Kasumi-1 (cell line): ENCODE measurements at regions not wholly inside any gene's neighbourhood (a gene's known extent, or its start where the extent isn't known, plus 50 kb on each side); places are given as distances from the start of the nearest gene placed in this dataset.

Experiments
- DNase-seq, 2 experiments: peaks; one replicate each; lab custom pipeline; 2025; lab: John Stamatoyannopoulos, UW

DNA sequence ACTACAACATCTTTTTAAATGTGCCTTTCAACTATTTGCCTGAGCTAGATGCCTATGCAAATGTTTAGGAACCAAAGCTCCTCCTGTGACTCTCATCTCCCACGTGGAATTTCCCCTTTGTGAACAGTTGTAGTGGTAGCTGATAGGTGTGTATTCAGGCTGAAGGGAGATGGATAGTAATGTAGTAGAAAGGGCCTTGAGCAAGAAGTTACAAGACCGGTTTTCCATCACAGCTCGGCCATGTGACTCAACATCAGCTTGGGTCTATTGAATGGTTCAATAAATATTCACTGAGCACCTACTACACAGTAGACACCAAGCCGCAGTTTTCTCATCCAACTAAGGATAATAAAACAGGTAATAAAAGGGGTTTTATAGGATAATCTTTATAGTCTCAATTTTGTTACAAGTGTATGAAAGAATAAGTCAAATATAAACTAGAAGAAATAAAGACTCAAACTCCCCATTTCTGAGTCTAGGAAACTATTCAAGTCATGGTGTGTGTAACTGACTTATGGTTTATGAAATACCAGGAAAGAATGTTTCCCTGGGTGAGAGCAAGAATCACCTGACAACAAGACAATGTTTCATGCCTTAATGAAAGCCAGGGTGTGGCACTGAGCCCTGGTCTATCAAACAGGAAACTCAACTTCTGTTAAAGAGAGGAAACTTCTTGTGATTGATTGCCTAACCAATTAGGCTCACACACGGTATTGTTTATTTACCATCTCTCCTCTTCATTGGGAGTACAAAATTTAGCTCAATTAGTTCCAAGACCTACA, 187.1 kb upstream of the SPEF2 start:
- DNase-seq: no peak

DNA sequence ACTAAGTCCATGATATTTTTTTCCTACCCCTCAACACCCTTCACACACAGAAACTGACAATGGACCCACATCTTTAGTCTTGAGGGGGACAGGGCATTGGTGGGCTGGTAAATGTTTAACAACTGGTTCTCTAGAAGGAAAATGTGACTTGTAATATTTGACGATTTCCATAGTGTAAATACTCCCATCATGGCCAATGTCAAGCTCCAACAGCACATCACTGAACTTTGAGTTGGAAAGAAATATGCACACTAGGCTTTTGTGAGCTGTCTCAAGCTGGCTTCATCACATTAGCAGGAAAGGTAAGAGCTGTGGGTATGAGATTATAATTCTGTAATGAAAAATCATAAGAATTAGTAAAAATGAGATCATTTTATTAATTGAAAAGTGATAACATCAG, 189.9 kb upstream of the PRLR start:
- no peak for DNase-seq

DNA sequence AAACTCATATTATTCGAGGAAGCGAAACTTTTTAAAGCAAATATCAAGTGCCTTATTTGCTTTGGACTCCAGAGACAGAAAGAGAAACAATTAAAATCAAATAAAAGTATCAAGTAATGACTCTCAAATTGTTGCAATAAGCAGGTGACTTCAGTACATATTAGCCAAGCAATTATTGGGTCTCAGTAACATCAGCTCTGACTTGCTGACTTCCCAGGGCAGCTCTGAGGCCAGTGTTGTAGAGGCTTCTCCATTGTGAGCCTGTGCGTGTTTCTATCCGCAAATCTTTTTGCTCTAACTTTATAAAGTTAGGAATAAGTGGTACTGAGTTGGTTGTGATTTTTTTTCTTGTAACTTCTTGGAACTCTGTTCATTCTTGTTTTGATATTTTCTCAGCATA, 186.8 kb upstream of the PRLR start:
- DNase-seq: no peak

DNA sequence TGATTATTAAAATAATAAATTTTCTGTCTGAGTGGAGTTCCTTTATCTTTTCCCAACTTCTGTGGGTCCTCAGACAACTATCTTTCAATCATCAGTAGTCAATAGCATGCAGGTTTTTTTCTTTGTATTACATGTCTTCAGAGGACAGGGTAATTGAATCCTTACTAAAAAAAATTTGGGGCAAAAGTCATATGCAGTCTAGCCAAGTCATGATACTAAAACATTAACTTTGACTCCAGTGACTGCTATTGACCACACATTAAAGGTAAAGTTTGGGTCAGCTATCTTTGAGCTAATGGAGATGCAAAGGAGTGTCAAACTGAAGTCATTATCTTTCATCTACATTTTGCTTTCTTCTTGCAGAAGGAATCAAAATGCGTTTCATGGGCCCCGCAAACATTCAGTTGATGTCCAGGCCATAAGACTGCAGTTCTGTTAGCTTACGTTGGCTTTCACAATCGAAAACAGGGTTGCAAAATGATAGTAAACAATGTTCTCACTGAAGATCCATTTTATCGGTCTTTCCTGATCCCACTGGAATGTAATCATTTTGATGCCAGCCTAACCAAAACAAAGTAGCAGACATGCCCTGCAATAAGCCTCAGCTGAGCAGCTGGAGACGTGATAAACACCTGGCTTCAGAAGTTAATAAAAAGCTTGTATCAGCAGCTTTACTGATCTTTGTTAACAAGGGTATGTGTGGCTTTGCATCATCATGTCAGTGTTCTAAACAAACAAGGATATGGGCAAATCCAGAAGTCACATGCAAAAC, 186.1 kb upstream of the PRLR start:
- no peak for DNase-seq

DNA sequence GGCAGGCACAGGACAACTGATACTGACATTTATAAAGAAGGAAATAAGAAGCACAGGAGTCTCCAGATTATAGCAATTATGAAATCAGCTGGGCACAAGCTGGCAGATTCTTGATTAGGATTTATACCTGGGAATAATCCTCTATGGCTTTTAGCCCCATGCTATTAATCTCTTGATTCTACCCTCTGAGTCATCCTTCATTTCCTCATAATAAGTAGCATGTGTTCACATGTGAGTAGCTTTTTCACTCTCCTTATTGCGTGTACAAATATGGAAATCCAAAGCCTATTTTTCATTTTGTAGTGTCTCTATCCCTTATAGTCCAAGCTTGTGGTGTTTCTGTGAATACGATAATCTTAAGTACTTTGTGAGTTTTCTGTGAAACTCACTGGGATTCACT, 185.0 kb upstream of the PRLR start:
- no peak for DNase-seq

DNA sequence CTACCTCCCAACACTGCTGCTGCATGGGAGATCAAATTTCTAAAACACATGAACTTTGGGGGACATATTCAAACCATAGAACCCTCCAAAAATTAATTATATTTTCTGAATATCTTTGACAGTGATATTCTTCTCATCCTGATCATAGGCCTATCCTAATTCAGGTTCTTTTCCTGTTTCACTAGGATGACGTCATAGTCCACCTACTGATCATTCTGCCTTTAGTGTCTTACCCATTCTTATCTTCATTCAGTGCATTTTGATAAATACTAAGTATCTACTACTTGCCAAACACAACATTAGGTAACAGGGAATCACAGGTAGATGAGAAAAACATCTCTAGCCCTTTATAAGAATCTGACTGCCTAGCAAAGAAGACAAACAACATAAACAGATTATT, 179.1 kb upstream of the PRLR start:
- DNase-seq: no peak

DNA sequence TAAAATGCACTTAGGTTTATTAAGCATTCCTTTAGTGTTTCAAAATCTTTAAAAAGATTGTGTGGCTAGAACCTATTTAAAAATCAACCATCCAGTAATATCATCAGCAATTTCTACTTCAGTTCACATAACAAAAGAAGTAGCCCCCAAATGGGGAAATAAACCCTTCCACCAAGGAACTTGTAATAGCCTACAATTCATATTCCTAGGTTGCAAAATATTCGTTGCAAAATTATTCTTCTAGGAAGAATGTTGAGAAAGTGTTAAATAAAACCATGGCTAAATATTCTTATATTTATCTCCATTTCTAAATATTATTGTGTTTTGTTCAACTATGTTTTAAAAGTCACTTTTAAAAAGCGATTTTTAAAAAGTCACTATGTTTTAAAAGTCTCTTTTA, 177.9 kb upstream of the PRLR start:
- no peak for DNase-seq

DNA sequence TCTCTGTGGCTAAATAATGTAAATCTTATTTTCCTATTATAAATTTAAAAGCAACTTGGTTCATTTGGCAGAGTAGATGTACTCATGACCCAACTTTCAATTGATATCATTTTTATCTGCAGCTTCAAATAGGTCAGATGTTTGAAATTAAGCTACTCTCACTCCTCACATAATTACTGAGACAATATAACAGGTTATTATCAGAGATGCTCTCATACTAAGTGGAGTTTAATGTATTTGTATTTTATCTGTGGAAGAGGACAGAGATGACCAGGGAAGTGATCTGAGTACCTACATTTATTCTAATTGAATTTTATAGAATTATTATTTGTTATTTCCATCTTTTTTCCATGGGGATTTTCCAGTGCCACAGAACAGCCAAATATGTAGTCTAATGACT, 177.4 kb upstream of the PRLR start:
- DNase-seq: no peak

DNA sequence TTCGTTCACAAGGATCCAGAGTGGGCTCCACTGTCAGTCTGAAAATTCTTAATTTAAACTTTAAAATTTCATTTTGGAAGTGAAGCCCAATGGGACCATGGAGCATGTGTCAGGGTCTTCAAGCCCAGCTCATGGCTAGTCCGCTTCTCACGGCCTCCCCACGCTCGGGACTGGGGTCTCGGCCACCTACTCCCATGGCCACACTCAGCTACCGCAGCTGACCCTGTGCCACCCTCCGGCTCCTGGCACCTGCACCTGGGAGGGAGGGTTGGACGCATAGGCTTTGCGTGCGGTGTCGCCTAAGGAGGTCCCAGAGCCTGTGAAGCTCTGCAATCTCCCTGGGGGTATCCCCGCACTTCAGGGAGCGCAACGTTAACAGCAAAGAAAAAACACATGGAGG, 175.7 kb upstream of the PRLR start:
- no peak for DNase-seq

DNA sequence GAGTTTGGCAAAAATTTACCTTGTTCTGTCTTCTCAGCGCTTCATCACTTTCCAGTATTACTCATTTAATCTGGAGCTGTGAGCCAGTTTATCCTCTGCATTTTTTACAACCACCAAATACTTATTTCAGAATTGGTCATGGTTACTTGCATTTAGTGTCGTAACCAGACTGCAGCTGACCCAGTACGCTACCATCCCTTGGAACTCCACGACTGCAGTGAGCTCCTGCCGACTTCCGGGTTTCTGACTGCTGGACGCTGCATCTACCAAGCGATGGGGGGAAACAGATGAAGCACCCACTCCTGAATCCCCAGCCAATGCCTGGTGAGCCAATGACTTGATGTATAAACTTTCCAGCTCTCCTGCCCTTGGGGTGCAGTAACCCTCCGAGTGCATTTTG, 174.4 kb upstream of the PRLR start:
- no peak for DNase-seq

DNA sequence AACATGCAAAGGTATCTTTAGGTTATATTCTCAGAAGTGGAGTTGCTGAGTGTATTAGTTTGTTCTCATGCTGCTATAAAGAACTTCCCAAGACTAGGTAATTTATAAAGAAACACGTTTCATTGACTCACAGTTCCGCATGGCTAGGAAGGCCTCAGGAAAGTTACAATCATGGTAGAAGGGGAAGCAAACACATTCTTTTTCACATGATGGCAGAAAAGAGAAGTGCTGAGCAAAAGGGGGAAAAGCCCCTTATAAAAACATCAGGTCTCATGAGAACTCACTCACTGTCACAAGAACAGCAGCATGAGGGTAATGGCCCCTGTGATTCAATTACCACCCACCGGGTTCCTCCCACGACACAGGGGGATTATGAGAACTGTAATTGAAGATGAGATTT, 163.6 kb upstream of the PRLR start:
- DNase-seq: no peak

DNA sequence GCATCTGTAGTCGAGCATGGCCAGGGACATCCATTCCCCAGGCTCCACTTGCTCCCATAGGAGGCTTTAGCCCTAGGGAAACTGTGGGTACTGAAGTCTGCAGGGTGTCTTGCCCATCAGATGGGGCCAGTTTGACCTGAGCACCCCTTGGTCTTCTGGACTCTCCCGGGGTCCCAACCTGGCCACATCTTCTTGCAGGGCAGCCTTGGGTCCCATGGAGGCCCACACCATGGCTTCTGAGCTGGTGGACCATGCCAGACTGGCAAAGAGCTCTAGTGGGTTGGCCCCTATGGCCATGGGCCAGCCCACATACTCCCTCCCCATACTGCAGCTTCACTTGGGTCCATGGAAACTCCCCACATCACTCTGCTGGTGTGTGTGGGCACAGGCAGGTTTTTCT, 154.4 kb upstream of the PRLR start:
- no peak for DNase-seq

DNA sequence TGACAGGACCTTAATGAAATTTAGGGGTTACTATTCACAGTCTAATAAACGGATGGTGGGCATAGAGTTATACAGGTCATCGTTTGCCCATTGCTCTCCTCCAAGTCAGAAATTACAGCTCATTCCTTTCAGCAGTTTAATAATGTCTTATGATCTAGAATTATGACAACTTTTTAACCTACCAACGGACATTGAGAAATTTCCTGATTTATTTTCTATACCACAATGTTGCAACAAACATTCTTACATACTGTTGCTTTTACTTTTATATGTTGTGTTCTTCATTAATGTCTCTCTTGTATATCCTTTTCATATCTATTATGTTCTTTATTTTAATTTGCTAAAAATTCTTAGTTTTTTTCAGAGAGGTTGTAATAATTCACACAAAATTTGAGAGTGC, 152.8 kb upstream of the PRLR start:
- DNase-seq: no peak

DNA sequence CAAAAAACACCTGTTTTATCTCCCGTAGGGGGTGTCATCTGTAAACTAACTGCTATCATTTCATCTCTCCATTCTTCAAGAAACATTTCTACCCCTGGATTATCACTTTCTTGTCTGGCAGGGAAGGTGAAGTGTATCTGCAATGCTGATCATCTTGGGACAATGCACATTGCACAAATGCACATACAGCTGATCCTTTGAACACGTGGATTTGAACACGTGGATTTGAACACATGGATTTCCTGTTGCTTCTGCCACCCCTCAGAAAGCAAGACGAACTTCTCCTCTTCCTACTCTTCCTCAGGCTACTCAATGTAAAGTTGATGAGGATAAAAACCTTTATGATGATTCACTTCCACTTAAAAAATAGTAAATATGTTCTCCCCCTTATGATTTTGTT, 147.4 kb upstream of the PRLR start:
- no peak for DNase-seq

DNA sequence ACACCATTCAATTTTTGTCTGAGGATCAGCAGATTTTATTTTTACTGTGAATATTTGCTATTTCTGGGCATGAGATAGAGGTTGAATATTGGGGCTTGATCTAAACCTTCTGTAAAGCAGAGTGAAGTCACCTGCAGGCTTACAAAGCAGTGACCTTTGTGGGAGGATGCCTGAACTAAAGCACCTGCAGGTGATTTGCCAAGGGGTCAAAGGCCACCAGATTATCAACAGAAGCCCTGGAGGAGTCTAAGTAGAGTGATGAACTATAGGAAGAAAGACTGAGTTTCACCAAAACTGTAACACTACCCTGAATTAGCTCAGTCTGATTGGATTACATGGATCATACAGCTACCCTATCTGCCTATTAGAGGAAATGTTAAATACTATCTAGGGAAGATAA, 144.3 kb upstream of the PRLR start:
- DNase-seq: no peak

DNA sequence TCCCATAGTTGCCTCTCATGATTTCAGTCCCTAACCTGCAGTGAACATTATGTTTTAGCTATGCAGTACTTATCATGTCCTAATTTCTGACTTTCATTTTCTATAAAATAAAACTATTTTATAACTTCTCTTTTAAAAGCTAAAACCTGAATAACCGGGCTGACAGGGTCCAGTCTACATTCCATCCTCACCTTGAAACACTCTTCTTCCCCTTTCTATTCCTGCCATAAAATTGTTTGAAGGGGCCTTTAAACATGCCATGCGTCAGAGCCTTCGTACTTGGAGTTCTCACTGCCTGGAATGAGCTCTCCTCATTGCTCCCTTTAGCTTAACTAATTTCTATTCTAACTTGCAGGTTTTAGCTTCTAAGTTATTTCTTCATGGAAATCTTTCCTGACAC, 143.0 kb upstream of the PRLR start:
- no peak for DNase-seq

DNA sequence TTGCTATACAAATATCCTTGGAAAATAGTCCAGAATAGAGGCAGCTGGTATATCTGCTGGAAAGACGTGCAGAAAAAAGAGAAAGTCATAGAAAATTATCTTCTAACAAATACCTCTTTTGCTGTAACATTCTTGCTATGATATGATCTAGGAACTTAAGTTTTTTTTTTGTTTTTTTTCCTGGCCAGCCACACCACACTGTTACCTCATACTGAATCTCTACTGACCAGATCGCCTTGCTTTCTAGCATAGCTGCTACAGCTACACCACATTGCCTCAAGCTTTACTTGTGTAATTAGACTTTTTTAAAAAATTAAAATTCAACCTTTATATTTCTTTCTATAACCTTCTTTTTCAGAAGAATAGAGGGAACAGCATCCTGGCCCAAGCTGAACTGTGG, 142.2 kb upstream of the PRLR start:
- no peak for DNase-seq

DNA sequence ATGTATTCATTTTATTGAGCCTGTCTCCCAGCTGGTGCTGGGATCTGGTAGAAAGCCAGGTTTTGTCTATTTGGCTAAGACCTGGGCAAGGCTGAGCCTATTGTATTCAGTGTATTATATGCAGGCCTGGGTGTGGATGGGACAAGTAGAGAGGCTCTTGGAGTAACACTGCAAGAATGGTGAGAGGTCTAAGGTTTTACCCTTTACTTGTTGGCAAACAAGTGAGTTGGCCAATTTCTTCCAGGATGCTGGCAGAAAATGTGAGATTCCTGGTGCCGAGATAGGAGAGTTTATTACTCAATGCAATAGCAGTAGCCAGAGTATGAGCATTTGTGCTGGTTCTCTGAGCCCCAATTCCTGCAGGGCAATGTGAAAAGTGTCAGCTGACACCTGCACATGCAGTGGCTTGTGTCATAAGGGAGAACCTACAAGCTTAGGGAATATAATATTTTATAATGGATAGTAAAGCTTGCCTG, 141.7 kb upstream of the PRLR start:
- no peak for DNase-seq

DNA sequence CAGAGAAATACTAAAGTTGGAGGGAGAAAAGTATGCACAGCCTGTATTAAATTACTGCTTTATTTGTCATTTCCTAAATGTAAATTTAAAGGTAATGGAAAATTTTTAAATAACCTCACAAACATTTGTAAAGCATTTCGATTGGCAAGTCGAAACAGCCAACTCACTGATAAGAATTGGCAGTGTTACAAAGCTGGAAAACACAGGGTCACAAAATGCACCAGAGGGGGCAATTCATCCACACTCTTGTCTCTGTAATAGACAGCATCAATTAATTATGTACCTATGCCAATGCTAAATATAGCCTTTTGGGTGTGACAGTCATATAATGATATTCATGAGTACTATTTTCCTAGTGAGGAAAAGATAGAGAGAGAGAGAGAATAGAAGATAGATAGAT, 140.6 kb upstream of the PRLR start:
- DNase-seq: no peak

DNA sequence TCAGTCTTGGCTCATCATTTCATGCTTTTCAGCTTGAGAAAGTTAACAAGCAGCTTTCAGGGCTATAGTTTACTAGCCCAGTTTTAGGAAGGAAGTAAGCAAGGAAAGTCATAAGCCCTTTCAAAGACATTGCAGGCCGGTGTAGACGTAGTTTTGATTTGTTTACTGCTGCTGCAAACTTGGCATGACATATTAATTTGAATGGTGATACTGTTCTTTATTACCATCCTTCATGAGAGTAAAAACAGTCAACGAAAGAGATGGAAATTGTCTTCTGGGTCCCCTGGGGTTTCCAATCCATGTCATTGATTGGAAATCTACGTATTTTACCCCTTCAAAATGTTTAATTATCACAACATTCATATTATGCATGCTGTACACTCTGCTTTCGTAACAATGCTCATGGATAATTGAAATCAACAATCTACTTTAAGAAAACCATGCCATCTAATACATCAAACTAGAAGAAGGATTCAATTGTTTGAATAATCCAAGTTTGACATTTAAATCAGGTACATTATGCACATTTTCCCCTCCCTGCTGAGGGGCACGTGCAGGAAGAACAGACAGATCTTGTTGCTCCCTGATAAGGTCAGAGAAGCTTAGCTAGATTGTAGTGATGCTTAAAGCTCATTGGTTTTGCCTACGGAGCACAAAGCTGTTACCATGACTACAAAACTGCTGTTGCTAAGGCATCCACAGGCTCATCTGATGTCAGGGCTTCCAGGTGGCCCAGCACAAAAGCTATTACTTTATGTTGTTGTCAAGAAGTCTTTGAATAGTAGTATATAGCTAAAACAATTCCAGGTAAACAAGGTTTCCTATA, 139.9 kb upstream of the PRLR start:
- DNase-seq: no peak

DNA sequence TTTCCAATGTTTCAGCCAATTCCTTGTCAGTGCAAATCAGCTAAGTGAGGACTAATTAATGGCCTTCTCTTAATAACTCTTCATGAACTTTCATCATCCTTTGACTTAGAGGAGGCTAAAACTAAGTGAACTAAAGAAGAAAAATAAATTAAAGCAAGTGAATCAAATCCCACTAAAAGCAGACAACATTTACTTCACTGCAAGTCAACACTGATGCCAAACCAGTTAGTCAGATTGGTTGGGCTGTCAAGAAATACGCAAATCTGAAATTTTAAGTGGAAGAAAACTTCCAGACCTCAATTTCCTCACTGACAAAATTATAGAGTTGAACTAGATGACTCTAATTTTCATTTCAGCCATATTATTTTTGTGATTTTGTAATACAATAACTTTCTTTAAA, 137.2 kb upstream of the PRLR start:
- DNase-seq: no peak

DNA sequence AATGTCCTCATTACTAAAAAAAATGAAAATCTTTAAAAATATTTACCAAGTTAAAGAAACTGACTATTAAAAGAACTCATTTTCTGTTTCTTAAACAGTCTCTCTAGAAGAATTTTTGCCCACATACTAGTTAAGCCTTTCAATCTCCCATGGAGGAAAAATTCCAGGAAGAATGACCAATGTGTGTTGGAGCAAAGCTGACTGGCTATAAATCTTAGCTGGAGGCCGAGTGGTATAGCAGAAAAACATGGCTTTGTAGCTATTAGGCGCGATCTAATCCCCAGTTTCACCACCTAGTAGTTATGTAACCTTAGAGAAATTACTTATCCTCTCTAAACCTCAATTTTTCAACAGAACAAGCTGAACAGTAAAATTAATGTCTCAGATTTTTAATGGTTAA, 135.5 kb upstream of the PRLR start:
- DNase-seq: no peak

DNA sequence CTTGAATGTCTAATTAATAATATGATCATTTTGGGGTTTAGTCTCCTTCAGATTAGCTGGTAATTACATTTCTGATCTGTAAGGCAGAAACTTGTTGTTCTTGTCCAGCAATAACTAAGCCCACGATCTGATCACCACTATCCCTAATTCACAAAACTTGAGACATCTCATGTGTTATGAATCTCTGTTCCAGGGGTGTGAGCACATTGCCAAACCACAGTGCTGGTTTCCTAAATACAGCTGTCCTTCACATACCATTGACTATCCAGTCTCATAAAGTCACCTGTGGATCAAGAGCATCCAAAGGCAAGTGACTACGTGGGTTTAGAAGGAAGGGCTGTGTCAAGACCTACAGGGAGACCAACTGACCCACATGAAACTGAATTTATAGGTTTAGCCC, 134.1 kb upstream of the PRLR start:
- no peak for DNase-seq
